ENCODE measurements at regions not wholly inside any gene's neighbourhood (a gene's known extent, or its start where the extent isn't known, plus 50 kb on each side); places are given as distances from the start of the nearest gene placed in this dataset.

DNA sequence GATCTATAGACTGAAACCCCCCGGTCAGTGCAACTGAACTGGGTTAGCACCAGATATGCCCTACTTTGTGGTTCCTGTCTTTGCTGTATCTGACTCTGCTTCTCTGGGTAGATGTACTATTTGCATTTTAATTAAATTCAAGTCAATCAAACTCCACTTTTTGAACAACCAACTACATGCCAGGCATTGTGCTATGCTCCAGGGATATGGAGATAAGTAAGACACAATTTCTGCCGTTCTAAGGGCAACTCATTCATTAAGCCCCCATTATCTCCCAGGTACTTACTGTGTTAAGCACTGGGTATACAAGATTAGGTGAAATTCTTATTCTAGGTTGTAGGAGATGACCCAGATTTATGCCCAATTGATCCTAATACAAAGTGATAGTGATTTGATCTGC is 62.7 kb upstream of the JDP2 start:
- no TSS peak for BruUV-seq (replicated peaks)
- no peak overlapping the region for H3K23ac ChIP-seq (ENCODE audit: low read depth, low read length)
- no peak for ATAC-seq (ENCODE audit: low read depth)
- no peak for DNase-seq
- H2BK120ac ChIP-seq (ENCODE audit: low read depth, low read length) = no peak overlapping the region
- no peak overlapping the region for H2AK9ac ChIP-seq (replicated peaks; ENCODE audit: low read depth, low read length, poor library complexity)
- ChIA-PET CTCF (no interaction called here), POLR2A (ENCODE audit: unreplicated experiment) (no interaction called here)
- in situ Hi-C loops (cut with MboI; ENCODE audit: low sequenced_read_pairs) = no loop called here
- no peak overlapping the region for H3K4me3 ChIP-seq (ENCODE audit: insufficient read depth, low read depth, low read length)
- H3K9me1 ChIP-seq (ENCODE audit: insufficient read depth, low read length) = peaks cover 4% of the 10 kb centered on the region; the same call in 1 of the 2 replicates
- no peaks in the 10 kb centered on the region for H3K9me3 ChIP-seq (ENCODE audit: control insufficient read depth, insufficient read depth, low read length)
- no peak overlapping the region for H2BK5ac ChIP-seq (ENCODE audit: low read depth, low read length, poor library complexity, severe bottlenecking)
- no peak overlapping the region for H3K18ac ChIP-seq (ENCODE audit: low read depth, low read length)
- no peak overlapping the region for H3K14ac ChIP-seq (replicated peaks; ENCODE audit: low read depth, low read length)
- H4K8ac ChIP-seq (ENCODE audit: low read depth in 2 of 2, low read length in 2 of 2) = no peak overlapping the region
- no peak overlapping the region for H2AFZ ChIP-seq (replicated peaks; ENCODE audit: low read length, poor library complexity)
- no peak overlapping the region for H3K9ac ChIP-seq (ENCODE audit: low read depth, low read length)
- no CpG with 5 or more reads among the region's 2 CpGs for WGBS, 2 experiments (ENCODE audit: extremely low coverage in 2 of 2, insufficient read length in 1 of 2)
- H4K91ac ChIP-seq (ENCODE audit: insufficient read depth, low read depth, low read length) = no peak overlapping the region
- H3K79me1 ChIP-seq (ENCODE audit: low read depth in 1 of 2, low read length in 2 of 2) = no peaks in the 10 kb centered on the region
- H2AK5ac ChIP-seq (ENCODE audit: low read depth, low read length) = no peak overlapping the region
- H3K27me3 ChIP-seq (ENCODE audit: control insufficient read depth, insufficient read depth, low read length) = peaks cover 44% of the 10 kb centered on the region
- no peak overlapping the region for H3K4me2 ChIP-seq (ENCODE audit: low read depth, low read length)
- H3K4me1 ChIP-seq (ENCODE audit: control insufficient read depth, insufficient read depth, low read length) = peaks cover 7% of the 10 kb centered on the region; the same call in 1 of the 2 replicates
- no peaks in the 10 kb centered on the region for H4K20me1 ChIP-seq (ENCODE audit: insufficient read depth, low read length)
- intact Hi-C loops (cut with micrococcal nuclease) = no loop called here
- dilution Hi-C loops (cut with HindIII; ENCODE audit: low sequenced_read_pairs, unreplicated experiment) = no loop called here
- no peak overlapping the region for H4K5ac ChIP-seq (ENCODE audit: low read depth, low read length)
- H3K36me3 ChIP-seq (ENCODE audit: control insufficient read depth, insufficient read depth, low read length) = no peaks in the 10 kb centered on the region
- H3K27ac ChIP-seq (ENCODE audit: insufficient read depth, low read length) = no peak overlapping the region
- no peak overlapping the region for H3K4ac ChIP-seq (ENCODE audit: low read depth, low read length)
- TF ChIP-seq, protein P1, sequence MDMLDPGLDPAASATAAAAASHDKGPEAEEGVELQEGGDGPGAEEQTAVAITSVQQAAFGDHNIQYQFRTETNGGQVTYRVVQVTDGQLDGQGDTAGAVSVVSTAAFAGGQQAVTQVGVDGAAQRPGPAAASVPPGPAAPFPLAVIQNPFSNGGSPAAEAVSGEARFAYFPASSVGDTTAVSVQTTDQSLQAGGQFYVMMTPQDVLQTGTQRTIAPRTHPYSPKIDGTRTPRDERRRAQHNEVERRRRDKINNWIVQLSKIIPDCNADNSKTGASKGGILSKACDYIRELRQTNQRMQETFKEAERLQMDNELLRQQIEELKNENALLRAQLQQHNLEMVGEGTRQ (IDR thresholded peaks at IDR 0.05; ENCODE audit: low read depth, low read length) = no peak
- TF ChIP-seq POLR2A (IDR thresholded peaks at IDR 0.05; ENCODE audit: low read depth, low read length) (no peak), MXI1 (IDR thresholded peaks at IDR 0.05; ENCODE audit: borderline replicate concordance, low read depth, low read length) (no peak), SMC3 (IDR thresholded peaks at IDR 0.05; ENCODE audit: low read depth, low read length) (no peak), BHLHE40 (IDR thresholded peaks at IDR 0.05; ENCODE audit: low read depth, low read length) (no peak), MAFK (IDR thresholded peaks at IDR 0.05; ENCODE audit: low read depth, low read length) (no peak), FOS (IDR thresholded peaks at IDR 0.05; ENCODE audit: low read depth, low read length) (no peak), CEBPB (IDR thresholded peaks at IDR 0.05; ENCODE audit: low read depth, low read length) (no peak), CHD1 (IDR thresholded peaks at IDR 0.05; ENCODE audit: low read depth, low read length) (no peak), RAD21 (IDR thresholded peaks at IDR 0.05; ENCODE audit: low read length) (no peak), NFE2L2 (IDR thresholded peaks at IDR 0.05; ENCODE audit: low read depth, low read length) (no peak), RCOR1 (IDR thresholded peaks at IDR 0.05; ENCODE audit: insufficient replicate concordance, low read length) (no peak)
- TF ChIP-seq, protein P2, sequence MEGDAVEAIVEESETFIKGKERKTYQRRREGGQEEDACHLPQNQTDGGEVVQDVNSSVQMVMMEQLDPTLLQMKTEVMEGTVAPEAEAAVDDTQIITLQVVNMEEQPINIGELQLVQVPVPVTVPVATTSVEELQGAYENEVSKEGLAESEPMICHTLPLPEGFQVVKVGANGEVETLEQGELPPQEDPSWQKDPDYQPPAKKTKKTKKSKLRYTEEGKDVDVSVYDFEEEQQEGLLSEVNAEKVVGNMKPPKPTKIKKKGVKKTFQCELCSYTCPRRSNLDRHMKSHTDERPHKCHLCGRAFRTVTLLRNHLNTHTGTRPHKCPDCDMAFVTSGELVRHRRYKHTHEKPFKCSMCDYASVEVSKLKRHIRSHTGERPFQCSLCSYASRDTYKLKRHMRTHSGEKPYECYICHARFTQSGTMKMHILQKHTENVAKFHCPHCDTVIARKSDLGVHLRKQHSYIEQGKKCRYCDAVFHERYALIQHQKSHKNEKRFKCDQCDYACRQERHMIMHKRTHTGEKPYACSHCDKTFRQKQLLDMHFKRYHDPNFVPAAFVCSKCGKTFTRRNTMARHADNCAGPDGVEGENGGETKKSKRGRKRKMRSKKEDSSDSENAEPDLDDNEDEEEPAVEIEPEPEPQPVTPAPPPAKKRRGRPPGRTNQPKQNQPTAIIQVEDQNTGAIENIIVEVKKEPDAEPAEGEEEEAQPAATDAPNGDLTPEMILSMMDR (conservative IDR thresholded peaks at IDR 0.05; ENCODE audit: low read depth, low read length) = no peak
- TF ChIP-seq, protein P3, sequence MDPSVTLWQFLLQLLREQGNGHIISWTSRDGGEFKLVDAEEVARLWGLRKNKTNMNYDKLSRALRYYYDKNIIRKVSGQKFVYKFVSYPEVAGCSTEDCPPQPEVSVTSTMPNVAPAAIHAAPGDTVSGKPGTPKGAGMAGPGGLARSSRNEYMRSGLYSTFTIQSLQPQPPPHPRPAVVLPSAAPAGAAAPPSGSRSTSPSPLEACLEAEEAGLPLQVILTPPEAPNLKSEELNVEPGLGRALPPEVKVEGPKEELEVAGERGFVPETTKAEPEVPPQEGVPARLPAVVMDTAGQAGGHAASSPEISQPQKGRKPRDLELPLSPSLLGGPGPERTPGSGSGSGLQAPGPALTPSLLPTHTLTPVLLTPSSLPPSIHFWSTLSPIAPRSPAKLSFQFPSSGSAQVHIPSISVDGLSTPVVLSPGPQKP (IDR thresholded peaks at IDR 0.05; ENCODE audit: borderline replicate concordance, low read depth, low read length) = no peak
- H2BK15ac ChIP-seq (ENCODE audit: low read depth, low read length) = no peak overlapping the region
- H3K56ac ChIP-seq (ENCODE audit: extremely low read depth, insufficient read depth, low read length) = no peak overlapping the region
- H2BK20ac ChIP-seq (ENCODE audit: low read depth, low read length) = no peak overlapping the region
